ENCODE measurements at regions not wholly inside any gene's neighbourhood (a gene's known extent, or its start where the extent isn't known, plus 50 kb on each side); places are given as distances from the start of the nearest gene placed in this dataset.

GRCh38 chr12:108039794-108040193 is 89.3 kb upstream of the WSCD2 start:
- DNase-seq, result no peak

GRCh38 chr12:108040947-108041346 is 88.1 kb upstream of the WSCD2 start:
- DNase-seq, result no peak

- no peak for DNase-seq
These were observed 85.8 kb upstream of the WSCD2 start for GRCh38 chr12:108043286-108043685.

- no peak for DNase-seq
These were observed 85.1 kb upstream of the WSCD2 start for GRCh38 chr12:108043750-108044533.

- no peak for DNase-seq
These were observed 83.0 kb upstream of the WSCD2 start for GRCh38 chr12:108046135-108046534.

- no peak for DNase-seq
These were observed 82.4 kb upstream of the WSCD2 start for GRCh38 chr12:108046650-108047049.

GRCh38 chr12:108047071-108047550 is 82.0 kb upstream of the WSCD2 start:
- no peak for DNase-seq

- DNase-seq, result no peak
These were observed 80.4 kb upstream of the WSCD2 start for GRCh38 chr12:108048686-108049085.

GRCh38 chr12:108050696-108051095 is 78.4 kb upstream of the WSCD2 start:
- DNase-seq, result no peak

- no peak for DNase-seq
These were observed 76.8 kb upstream of the WSCD2 start for GRCh38 chr12:108052260-108052659.

GRCh38 chr12:108053512-108053911 is 75.6 kb upstream of the WSCD2 start:
- DNase-seq, result no peak

- no peak for DNase-seq
These were observed 74.6 kb upstream of the WSCD2 start for GRCh38 chr12:108054496-108054895.

- DNase-seq, result no peak
These were observed 73.9 kb upstream of the WSCD2 start for GRCh38 chr12:108055141-108055540.

- DNase-seq, result no peak
These were observed 69.0 kb upstream of the WSCD2 start for GRCh38 chr12:108060067-108060466.

GRCh38 chr12:108060903-108061302 is 68.2 kb upstream of the WSCD2 start:
- DNase-seq, result no peak

GRCh38 chr12:108063192-108063591 is 65.9 kb upstream of the WSCD2 start:
- peak; percentile 7 for DNase-seq

GRCh38 chr12:108065069-108065468 is 64.0 kb upstream of the WSCD2 start:
- DNase-seq, result no peak

GRCh38 chr12:108066583-108067577 is 62.2 kb upstream of the WSCD2 start:
- no peak for DNase-seq

GRCh38 chr12:108069651-108070165 is 59.4 kb upstream of the WSCD2 start:
- no peak for DNase-seq

- DNase-seq, result no peak
These were observed 53.5 kb upstream of the WSCD2 start for GRCh38 chr12:108075561-108075960.

- no peak for DNase-seq
These were observed 52.5 kb upstream of the WSCD2 start for GRCh38 chr12:108076556-108076955.

- no peak for DNase-seq
These were observed 50.7 kb upstream of the WSCD2 start for GRCh38 chr12:108078428-108078827.
